GM12874 (cell line): ENCODE measurements at regions not wholly inside any gene's neighbourhood (a gene's known extent, or its start where the extent isn't known, plus 50 kb on each side); places are given as distances from the start of the nearest gene placed in this dataset.

Experiments
- TF ChIP-seq, protein P1 (sequence below): IDR thresholded peaks from 2 replicates; pipeline ENCODE4 v1.5.1; 2011; ENCODE audit warnings: low read depth, mild to moderate bottlenecking, control low read depth, low read length, moderate library complexity; ENCODE audit not compliant: insufficient read depth

DNA sequence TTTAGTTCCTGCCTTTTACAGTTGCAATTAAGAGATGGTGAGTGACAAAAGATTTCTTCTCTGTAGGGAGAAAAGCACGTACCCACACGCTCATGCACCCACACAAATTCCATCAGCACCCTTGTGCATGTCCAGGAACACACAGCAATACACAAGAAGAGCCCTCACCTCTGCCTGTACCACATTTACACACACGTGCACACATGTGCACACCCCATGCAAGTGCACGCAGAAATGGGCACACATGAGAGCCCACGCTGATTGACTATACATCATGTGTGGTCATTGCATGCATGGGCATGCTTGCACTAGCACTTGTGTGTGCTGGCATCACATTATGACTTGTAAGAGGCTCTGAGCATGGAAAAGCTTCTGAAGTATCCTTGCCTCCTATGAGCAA is 70.5 kb downstream of the SERPINA3 start:
- TF ChIP-seq, protein P1, sequence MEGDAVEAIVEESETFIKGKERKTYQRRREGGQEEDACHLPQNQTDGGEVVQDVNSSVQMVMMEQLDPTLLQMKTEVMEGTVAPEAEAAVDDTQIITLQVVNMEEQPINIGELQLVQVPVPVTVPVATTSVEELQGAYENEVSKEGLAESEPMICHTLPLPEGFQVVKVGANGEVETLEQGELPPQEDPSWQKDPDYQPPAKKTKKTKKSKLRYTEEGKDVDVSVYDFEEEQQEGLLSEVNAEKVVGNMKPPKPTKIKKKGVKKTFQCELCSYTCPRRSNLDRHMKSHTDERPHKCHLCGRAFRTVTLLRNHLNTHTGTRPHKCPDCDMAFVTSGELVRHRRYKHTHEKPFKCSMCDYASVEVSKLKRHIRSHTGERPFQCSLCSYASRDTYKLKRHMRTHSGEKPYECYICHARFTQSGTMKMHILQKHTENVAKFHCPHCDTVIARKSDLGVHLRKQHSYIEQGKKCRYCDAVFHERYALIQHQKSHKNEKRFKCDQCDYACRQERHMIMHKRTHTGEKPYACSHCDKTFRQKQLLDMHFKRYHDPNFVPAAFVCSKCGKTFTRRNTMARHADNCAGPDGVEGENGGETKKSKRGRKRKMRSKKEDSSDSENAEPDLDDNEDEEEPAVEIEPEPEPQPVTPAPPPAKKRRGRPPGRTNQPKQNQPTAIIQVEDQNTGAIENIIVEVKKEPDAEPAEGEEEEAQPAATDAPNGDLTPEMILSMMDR = no peak

DNA sequence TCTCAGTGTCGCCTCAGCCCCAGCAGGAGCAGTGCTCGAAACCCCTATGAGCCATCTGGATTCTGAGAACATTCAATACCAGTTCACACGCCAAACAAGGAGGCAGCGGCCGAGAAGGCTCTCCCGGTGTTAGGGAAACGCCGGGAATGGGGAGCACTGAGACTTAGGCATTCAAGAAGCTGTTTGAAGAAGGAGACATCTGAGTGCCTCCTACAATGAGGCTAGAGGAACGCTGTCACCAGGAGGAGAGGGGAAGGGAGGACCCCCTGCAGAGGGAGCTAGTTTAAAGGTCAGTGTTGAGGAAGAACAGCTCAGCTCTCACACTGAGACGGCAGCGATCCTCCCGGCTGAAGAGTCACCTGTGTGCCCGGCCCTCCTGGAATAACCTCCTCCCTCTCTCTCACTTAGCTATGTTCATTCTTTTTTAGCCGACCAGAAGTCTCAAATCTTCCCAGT is 69.9 kb downstream of the SERPINA3 start:
- TF ChIP-seq, protein P1 = no peak

DNA sequence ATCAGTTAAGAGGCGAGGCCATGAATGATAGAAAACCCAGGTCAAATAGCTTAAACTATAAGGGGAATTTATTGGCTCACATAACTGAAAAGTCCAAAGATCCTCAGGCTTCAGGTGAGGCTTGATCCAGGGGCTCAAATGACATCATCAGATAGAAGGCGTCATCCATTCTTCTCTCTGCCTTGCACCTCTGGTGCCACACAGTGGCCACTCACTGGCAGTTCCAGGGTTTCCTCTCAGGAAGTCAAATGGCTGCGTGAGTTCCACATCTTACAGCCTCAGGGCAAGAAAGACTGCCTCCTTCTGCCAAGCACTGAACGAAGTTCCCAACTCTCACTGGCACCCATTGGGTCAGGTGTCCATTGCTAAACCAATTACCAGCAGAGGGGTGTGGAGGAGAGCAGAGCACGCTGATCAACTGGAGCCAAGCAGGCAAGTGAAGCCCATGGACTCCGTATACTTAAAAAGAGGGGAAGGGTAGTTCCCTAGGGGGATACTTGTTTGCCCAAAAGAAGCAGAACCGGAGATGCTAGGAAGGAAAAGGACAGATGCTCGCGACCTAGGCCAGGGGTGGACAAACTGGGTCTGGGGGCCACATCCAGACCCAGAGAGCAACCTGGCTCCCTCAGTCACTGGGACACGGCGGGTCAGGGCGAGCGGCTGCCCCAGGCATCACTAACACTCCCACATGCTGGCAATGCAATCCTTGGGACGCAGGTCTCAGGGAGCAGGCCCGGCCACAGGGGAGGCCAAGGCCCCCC is 69.3 kb downstream of the SERPINA3 start:
- TF ChIP-seq, protein P1 = peak; percentile 36; the same call in 1 of the 2 replicates

DNA sequence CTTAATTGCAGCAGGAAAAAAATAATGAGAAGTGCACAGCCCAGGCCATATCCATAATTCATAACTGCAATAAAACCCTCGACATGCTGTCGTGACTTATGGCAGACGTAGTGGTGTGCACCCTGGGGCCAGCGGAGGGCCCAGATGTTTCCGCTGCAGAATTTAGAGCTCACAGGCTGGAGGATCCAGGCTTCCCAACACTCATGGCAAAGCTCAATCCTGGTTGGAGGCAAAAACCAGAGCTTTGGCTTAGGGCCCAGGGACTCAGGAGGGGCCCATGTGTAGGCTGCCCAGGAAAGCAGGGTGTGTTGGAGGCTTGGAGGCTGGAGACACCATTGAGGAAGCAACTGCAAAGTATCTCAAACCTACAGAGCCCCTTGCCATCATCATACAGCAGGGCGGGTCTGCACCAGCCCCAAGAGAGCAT is 68.7 kb downstream of the SERPINA3 start:
- TF ChIP-seq, protein P1 = no peak

DNA sequence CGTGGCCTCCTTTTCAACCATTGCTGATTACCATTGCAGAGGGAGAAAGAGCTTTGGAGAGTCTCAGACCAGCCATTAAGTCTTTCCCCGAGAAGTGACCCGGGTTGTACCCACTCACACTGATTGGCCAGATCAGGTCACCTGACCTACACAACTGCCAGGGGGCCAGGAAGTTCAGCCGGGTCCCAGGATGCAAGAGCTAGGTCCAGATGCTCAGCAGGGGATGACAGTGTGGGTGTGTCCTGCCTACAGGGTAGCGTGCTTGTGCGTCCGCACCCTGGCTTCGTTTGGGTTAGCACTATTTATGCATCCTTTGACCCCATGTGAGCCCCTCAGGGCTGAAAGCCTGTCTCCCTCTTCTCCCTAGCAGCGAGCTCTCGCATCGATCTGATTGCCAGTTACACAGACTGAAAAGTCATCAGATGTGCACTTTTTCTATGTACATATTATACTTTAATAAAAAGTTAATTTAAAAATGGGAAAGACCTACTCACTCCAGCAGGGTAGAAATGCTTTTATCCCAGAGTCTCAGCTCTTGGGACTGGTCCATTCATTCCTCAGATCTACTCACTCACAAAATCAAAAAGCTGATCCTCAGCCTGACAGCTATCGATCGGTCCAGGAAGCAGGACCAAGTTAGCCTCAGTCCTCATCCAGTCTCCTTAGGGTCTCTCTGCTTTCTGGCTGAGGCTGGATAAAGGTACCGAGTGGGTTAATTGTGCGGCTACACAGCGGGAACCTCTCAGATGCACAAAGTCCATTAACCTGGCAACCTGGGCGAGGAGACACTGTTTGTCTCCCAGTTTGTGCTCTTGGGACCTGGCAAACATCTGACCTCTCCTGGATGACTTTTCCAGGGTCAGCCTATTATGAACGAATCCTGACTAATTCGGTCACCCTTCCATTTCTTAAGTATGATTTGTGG is 68.0 kb downstream of the SERPINA3 start:
- TF ChIP-seq, protein P1 = no peak

DNA sequence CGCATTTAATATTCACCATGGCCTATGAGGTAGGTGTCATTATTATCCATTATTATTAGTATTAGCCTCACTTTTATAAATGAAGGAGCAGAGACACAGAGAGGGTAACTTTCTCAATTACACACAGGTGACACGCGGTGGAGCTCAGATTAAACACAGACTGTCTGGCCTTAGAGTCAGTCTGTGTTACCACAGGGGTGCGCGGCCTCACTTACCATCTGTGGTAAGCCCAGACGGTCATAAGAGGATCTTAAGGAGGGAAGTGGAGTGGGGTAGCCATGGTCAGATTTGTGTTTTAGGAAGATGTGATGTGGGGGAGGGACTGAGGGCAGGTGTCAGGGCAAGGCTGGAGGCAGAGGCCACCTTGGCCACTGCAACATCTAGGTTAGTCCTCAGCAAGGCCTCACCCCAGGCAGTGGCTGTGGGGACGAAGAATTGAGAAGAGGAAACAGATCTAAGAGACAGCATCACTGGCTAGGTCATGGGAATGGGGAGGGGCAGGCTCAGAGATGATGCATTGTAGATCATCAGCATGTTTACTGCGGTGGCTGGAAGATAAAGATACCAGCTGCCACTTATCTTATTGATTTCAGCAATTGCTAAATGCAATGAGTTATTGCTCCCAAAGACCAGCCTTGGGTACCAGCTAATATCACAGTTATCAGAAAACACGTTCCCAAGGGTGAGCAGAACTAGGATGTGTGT is 67.1 kb downstream of the SERPINA3 start:
- TF ChIP-seq, protein P1 = no peak

DNA sequence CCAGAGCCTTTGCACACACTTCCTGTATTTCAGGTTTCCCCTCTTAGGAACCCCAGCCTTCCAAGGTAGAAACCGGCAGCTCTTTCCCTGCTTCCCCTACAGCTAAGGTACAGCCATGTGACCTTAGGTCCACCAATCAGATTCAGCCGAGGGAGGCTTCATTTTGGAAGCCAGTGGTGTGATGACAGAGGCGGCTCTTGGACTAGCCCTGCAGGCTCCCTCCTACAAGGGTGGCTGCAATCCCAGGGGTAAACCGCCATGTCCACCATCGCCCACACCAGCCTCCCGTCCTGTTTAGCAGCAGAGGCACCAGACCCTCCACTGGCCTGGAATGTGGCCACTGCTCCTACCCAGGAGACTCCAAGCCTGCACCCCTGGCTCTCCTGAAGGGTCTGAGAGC is 65.6 kb downstream of the SERPINA3 start:
- TF ChIP-seq, protein P1 = no peak
